ENCODE measurements at regions not wholly inside any gene's neighbourhood (a gene's known extent, or its start where the extent isn't known, plus 50 kb on each side); places are given as distances from the start of the nearest gene placed in this dataset.
"Not testable (repeated sequence)": the region's sequence is repeated elsewhere in the genome, so short reads cannot be mapped to it uniquely, and the experiment has no call there.

- no peak for DNase-seq (ENCODE audit: low read depth in 2 of 2)
These were observed 527.4 kb upstream of the NRP1 start for GRCh38 chr10:33861833-33862232.

DNA sequence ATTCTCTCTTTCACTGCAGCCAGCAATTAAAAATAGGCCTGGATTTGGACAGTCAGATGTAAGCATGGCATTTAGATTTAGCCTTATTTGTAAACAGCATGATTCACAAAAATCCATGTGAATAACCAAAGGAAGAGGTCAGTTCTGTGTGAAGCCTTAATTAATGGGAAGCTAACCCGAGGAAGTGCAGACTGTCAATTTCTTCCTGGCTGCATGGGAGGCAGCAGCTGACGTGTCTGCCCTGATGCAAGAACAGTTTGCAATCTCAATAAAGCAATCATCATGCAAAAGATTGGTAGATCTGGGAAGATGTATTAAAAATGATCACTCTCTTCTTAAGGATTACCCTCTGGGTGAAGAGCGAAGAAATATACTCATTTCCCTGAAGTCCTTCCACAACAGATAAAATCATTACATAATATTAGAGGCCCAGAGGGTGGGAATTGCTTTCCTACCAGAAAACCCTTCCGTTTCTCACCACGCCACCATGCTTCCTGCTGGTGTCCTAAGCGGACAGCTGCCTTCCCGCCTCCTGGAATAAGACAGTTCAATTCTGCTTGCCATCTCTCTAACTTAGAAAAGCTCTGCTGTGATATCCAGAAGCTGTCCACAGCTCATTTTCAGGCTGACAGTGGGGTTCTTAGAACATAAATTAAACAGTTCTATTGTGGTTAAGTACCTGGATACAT, 526.7 kb upstream of the NRP1 start:
- no peak for DNase-seq (ENCODE audit: low read depth in 2 of 2)

GRCh38 chr10:33860552-33860951, 526.1 kb upstream of the NRP1 start:
- no peak for DNase-seq (ENCODE audit: low read depth in 2 of 2)

DNA sequence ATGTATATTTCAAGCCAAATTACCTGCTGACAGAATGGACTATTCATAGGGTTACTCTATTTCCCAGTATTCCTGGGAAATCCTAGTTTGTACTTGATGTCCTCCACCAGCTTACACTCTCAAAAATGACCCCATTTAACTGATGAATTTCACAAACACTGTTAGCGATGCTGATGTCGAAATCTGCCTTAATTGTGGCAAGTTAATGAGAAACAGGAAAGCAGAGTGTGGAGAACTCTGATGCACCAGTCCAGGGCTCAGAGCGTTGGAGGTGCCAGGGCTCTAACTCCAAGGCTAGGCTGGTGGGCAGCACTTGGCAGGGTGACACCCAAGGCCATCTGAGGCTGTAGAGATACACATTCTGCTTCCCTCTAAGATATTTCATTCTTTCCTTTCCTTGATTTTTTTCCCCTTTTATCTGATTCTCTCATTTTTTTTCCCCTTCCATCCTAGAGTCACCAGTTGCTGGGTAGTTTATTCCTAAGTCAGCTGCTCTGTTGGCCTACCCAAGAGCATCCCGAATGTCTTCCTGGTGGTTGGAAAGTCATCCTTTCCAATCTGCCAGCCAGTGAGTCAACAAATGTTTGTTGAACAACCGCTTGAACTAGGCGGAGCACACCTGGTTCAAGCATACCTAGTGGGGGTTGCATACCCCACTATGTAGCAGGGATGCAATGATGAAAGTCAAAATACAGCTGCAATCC, 525.0 kb upstream of the NRP1 start:
- no peak for DNase-seq (ENCODE audit: low read depth in 2 of 2)

DNA sequence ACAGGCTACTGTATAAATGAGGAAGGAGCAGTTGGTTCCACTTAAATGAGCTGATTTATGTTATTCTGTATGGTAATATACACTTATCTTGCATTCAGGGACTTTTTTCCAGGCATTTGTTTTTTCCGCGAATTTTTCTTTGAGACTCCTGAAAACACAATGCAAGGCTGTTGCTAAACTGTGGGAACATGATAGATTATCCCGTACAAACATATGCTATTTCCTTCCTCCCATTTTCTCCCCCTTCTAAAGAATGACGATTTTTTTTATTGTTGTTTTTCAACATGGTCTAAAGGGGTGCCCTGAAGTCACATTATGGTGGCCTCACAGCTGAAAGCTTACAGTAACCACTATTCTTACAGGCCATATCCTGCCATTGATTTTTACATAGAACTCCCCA, 523.9 kb upstream of the NRP1 start:
- peak in 1 of 2 donors; percentile 2 for DNase-seq (ENCODE audit: low read depth in 2 of 2)

DNA sequence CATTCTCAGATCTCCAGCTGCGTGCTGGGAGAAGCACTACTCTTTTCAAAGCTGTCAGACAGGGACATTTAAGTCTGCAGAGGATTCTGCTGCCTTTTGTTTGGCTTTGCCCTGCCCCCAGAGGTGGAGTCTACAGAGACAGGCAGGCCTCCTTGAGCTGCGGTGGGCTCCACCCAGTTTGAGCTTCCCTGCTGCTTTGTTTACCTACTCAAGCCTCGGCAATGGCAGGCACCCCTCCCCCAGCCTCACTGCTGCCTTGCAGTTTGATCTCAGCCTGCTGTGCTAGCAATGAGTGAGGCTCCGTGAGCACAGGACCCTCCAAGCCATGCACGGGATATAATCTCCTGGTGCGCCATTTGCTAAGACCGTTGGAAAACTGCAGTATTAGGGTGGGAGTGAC, 518.8 kb upstream of the NRP1 start:
- not testable (repeated sequence) for DNase-seq (ENCODE audit: low read depth in 2 of 2)

GRCh38 chr10:33843379-33843778, 508.9 kb upstream of the NRP1 start:
- DNase-seq (ENCODE audit: low read depth in 2 of 2), result no peak

DNA sequence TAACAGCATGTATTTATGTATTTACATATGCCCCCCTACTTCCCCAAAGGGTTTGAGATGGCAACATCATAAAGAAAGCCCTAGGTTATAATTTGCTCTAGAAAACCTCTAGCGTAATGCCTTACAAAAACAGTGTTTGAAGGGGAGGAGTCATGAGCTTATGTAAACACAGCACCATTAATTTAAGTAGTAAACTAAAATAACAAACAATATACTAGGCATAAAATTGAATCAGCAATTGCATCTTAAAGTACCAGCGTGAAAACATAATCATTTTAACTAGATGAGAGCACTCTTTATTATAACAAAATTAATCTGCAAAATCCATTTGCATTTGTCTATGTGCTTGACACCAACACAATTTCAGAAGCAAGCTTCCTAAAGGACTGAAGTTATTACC, 507.2 kb upstream of the NRP1 start:
- DNase-seq (ENCODE audit: low read depth in 2 of 2), result no peak

GRCh38 chr10:33838731-33839130, 504.3 kb upstream of the NRP1 start:
- DNase-seq (ENCODE audit: low read depth in 2 of 2), result no peak

- DNase-seq (ENCODE audit: low read depth in 2 of 2), result no peak
These were observed 503.3 kb upstream of the NRP1 start for GRCh38 chr10:33837736-33838135.

GRCh38 chr10:33835556-33835955, 501.1 kb upstream of the NRP1 start:
- no peak for DNase-seq (ENCODE audit: low read depth in 2 of 2)

DNA sequence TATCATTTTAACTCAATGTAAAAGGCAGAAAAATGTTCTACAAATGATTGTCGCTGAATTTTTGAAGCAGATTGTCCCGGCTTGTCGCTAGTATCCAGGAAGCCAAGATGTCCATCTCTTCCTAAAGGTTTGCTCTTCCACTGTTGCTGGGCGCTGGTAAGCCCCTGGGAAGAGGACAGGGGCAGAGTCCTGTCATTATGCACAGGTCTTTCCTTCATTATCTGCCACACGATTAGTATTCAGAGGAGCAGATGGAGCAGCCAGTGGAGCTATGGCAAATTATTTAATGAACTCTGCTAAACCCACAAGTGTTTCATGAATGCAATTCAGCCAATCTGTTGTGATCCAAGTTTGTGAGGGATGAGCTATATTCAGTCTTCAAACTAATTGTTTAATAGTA, 499.1 kb upstream of the NRP1 start:
- DNase-seq (ENCODE audit: low read depth in 2 of 2), result no peak

GRCh38 chr10:33832124-33832787, 497.8 kb upstream of the NRP1 start:
- DNase-seq (ENCODE audit: low read depth in 2 of 2), result no peak

DNA sequence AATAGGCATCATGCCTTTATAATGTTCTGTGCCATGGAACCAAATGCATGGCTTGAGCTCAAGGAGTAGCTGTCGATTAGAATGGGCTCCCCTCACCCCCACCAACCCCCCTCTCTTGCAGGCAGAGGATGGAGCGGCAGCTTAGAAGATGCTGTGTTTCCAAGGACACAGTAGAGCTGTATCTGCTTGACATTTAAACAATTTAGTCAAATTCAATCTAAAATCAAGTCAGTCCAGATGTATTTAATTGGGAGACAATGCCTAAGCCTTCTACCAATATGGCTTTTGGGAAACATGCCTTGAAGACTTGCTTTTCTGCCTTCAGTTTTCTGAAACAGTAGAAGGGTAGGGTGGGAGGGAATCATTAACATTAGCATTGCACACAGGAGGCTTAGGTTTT, 497.1 kb upstream of the NRP1 start:
- DNase-seq (ENCODE audit: low read depth in 2 of 2), result no peak

- not testable (repeated sequence) for DNase-seq (ENCODE audit: low read depth in 2 of 2)
These were observed 495.4 kb upstream of the NRP1 start for GRCh38 chr10:33829899-33830298.

GRCh38 chr10:33828592-33828991, 494.1 kb upstream of the NRP1 start:
- DNase-seq (ENCODE audit: low read depth in 2 of 2), result no peak

DNA sequence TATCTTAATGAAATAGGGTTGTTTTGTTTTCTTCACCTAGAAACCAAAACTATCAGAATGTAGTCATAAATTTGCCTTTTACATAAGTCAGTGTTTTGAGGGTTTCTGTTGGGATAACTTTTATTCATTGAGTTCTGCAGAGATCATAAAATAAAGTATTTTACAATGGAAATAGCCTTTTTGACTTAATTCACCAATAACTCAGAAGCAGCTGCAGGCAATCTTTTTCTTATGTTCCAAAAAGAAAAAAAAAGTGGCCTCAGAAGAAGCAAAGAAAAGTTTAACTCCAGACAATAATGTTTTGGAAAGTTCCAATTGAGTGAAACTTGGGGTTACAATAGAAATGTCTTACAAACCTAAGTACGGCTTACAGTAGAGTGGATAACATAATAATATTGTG, 491.7 kb upstream of the NRP1 start:
- no peak for DNase-seq (ENCODE audit: low read depth in 2 of 2)

- DNase-seq (ENCODE audit: low read depth in 2 of 2), result no peak
These were observed 488.3 kb upstream of the NRP1 start for GRCh38 chr10:33822774-33823173.

DNA sequence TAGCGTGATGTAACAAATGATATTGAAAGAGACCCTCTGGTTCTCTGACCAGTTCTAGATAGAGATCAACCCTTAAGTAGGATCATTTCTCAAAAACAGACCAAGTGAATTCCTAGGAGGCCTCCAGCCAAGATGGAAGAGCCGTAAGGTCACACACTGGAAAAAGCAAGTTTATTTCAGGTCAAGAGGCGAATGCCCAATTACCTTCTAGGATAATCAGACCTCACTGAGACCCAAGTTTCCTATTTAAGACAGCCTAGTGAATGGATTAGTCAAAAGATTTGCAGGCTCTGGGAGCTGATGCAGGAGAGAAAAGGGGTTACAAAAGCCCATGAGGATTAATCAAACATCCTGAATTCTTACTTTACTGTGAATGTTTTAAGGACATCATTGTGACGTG, 486.1 kb upstream of the NRP1 start:
- DNase-seq (ENCODE audit: low read depth in 2 of 2), result no peak

DNA sequence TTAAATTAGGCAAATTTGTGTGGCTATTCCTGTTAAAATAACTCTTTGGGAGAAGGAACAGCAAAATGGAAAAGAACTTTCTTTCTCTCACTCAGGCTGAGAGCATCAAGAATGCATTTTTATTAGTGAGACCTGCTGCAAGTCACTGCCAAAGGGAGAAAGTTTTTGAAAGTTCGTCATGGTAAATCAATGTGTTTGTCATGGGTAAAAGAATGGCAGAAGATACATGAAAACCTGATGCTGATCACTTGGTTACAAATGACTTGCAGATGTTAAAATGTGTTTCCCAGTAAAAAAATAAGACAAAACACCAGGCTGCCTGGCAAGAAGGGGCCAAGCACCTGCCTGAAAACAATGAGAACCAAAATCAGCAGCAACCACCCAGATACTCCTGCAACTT, 484.7 kb upstream of the NRP1 start:
- no peak for DNase-seq (ENCODE audit: low read depth in 2 of 2)

- DNase-seq (ENCODE audit: low read depth in 2 of 2), result no peak
These were observed 483.9 kb upstream of the NRP1 start for GRCh38 chr10:33818343-33818742.

- no peak for DNase-seq (ENCODE audit: low read depth in 2 of 2)
These were observed 483.1 kb upstream of the NRP1 start for GRCh38 chr10:33817605-33818004.

GRCh38 chr10:33815776-33816175, 481.3 kb upstream of the NRP1 start:
- DNase-seq (ENCODE audit: low read depth in 2 of 2), result no peak
